Pancreas (tissue), 10 donors: ENCODE measurements at regions not wholly inside any gene's neighbourhood (a gene's known extent, or its start where the extent isn't known, plus 50 kb on each side); places are given as distances from the start of the nearest gene placed in this dataset.
A peak's percentile ranks its signal among the peaks of the same experiment; 100 is the strongest.

Experiments
- ATAC-seq, 4 donors: fragments of 200-7000 bp; cut with Tn5 transposase; one replicate each; pipeline versions ENCODE4 v1.8.0 to v1.9.1; 2020; ENCODE audit warnings: mild to moderate bottlenecking in 4 of 4, moderate library complexity in 4 of 4
- DNase-seq, 6 donors: peaks; one replicate each; pipeline ENCODE4 v3.0.0-alpha.2; 2020
- FAIRE-seq: peaks from 2 replicates; lab custom pipeline; 2012; peaks lifted over from hg19 to GRCh38; lab: Jason Lieb, UNC
- H3K27ac ChIP-seq, 4 donors: fragments of 200-600 bp; sonication (generic); 1 replicate in 3 of 4; 2 replicates in 1 of 4; pipeline versions ENCODE4 v1.5.0 to v1.8.0; 2020
- H3K27me3 ChIP-seq, 4 donors: fragments of 200-600 bp; one replicate each; pipeline ENCODE4 v1.8.0; 2021
- H3K36me3 ChIP-seq, 3 donors: fragments of 200-600 bp; sonication (generic) in 1 of 3; one replicate each; pipeline versions ENCODE4 v1.5.0 to v1.8.0; 2020 to 2021
- H3K4me1 ChIP-seq, 3 donors: fragments of 200-600 bp; one replicate each; pipeline ENCODE4 v1.8.0; 2021
- H3K4me3 ChIP-seq, 4 donors: fragments of 200-600 bp; sonication (generic) in 2 of 4; one replicate each; pipeline versions ENCODE4 v1.5.0 to v1.8.0; 2020 to 2021
- H3K9me3 ChIP-seq, 4 donors: fragments of 200-600 bp; one replicate each; pipeline ENCODE4 v1.8.0; 2021
- WGBS, 2 donors: extraction: QIAGEN DNeasy Blood & Tissue Kit; methylation state at CpG; one replicate each; pipeline ENCODE4 v1.1.7; 2013; 5-methylcytosine and 5-hydroxymethylcytosine counted together
- intact Hi-C, 3 donors: fragments of 100-400 bp; cut with DNase I; formaldehyde crosslinking; loops; one replicate each; pipeline versions ENCODE4 v1.11.1 to v1.14.2; 2022
- TF ChIP-seq, protein P1 (sequence below), 4 donors: fragments of 200-600 bp; sonication (generic) in 3 of 4; IDR thresholded peaks; one replicate each; pipeline versions ENCODE4 v1.5.0 to v1.8.0; 2021; ENCODE audit warnings: antibody characterized with exemption in 4 of 4
- donor health status: healthy with polysubstance abuse.
- donor health status: DM: no; HTN: no; CAD: no; lungs with moderate emphysema.
- donor health status: DM: no; HTN: no; CAD: no.
- donor health status: control.
- donor health status: control.
- donor health status: Bipolar disorder and iron deficiency.
- donor health status: DM: yes; HTN: yes; CAD: no.
- donor health status: DM: no; HTN: no; CAD: no.
- donor health status: DM: no; HTN: no; CAD: no.
- donor health status: DM: yes; HTN: yes; CAD: no.

DNA sequence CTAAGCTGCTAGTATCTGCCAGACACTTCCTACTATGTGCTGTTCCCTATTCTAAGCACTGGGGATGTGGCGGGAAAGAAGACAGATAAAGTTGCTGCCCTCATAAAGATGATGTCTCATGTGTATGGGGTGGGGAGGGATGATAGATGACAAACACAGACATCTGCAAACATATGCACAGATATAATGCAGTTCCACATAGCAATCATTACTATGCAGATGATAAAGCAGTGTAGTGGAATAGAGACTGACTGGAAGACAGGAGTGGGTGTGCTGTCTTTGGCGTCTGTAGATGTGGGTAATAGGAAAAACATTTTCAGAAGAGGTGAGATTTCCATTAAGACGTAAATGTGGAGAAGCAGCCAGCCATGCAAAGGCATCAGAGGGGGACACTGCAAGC lies 243.6 kb downstream of the DPY19L2 start:
- WGBS, 2 donors = 51 to 66% methylated on average over 3 of the region's 3 CpGs
- H3K27ac ChIP-seq = no peak overlapping the region
- H3K36me3 ChIP-seq = no peaks in the 10 kb centered on the region
- intact Hi-C loops = no loop called here
- DNase-seq = no peak
- FAIRE-seq = no peak
- TF ChIP-seq, protein P1, sequence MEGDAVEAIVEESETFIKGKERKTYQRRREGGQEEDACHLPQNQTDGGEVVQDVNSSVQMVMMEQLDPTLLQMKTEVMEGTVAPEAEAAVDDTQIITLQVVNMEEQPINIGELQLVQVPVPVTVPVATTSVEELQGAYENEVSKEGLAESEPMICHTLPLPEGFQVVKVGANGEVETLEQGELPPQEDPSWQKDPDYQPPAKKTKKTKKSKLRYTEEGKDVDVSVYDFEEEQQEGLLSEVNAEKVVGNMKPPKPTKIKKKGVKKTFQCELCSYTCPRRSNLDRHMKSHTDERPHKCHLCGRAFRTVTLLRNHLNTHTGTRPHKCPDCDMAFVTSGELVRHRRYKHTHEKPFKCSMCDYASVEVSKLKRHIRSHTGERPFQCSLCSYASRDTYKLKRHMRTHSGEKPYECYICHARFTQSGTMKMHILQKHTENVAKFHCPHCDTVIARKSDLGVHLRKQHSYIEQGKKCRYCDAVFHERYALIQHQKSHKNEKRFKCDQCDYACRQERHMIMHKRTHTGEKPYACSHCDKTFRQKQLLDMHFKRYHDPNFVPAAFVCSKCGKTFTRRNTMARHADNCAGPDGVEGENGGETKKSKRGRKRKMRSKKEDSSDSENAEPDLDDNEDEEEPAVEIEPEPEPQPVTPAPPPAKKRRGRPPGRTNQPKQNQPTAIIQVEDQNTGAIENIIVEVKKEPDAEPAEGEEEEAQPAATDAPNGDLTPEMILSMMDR (IDR thresholded peaks at IDR 0.05) = no peak
- H3K27me3 ChIP-seq = no peaks in the 10 kb centered on the region
- no peaks in the 10 kb centered on the region for H3K4me1 ChIP-seq
- no peaks in the 10 kb centered on the region for H3K9me3 ChIP-seq
- no peak overlapping the region for H3K4me3 ChIP-seq
- no peak for ATAC-seq

DNA sequence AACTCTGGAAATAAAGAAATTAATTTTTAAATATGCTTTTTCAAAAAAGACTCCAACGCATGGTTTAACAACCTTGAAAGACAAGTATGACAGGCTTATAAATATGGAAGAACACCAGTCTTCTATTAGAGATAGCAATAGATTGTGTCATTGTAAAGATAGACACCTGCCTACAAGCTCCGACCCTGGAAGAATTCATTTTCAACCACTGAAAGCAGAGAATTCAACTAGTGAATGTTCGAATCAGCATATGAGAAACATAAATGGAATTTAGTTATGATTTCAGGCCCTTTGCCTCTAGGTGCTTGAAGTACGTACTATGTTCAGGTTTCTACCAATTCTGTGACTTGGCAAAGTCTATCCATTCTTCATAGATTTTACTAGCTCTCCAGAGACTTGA lies 244.5 kb downstream of the DPY19L2 start:
- H3K36me3 ChIP-seq = no peaks in the 10 kb centered on the region
- ATAC-seq (no peak), FAIRE-seq (no peak), DNase-seq (no peak)
- no peaks in the 10 kb centered on the region for H3K9me3 ChIP-seq
- H3K4me3 ChIP-seq = no peak overlapping the region
- H3K27ac ChIP-seq = no peak overlapping the region
- 59 to 74% methylated on average over 4 of the region's 4 CpGs for WGBS, 2 donors
- H3K27me3 ChIP-seq = no peaks in the 10 kb centered on the region
- intact Hi-C loops = no loop called here
- TF ChIP-seq, protein P1 (IDR thresholded peaks at IDR 0.05) = no peak
- no peaks in the 10 kb centered on the region for H3K4me1 ChIP-seq

DNA sequence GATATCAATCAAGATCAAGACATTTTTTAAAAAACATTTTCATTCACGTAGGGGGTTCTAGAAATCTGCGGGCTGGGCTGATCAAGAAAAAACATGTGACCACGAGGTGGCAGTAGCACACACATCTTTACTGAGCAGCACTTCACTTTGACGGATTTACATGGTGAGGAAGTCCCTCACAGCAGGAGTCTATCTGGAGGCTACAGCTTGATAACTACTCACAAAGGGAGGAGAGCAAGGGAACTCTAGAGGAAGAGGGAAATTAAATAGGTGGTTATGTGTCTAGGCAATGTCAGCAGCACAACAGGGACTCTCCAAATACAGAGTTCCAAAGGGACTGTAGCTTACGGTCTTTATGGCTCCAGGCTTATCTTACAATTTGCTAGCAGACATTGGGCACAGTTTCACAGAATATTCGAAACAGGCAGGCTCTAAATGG lies 248.1 kb downstream of the DPY19L2 start:
- Histone ChIP-seq H3K4me1 (no peaks in the 10 kb centered on the region), H3K4me3 (no peak overlapping the region), H3K27me3 (no peaks in the 10 kb centered on the region), H3K36me3 (no peaks in the 10 kb centered on the region), H3K9me3 (no peaks in the 10 kb centered on the region), H3K27ac (no peak overlapping the region)
- intact Hi-C loops = no loop called here
- TF ChIP-seq, protein P1 (IDR thresholded peaks at IDR 0.05) = peak in 3 of 4 donors; percentile 29 to 31 (median 30)
- FAIRE-seq (no peak), ATAC-seq (peak in 3 of 4 donors; percentile 55 to 77 (median 58)), DNase-seq (peak in 2 of 6 donors; percentile 22 to 25)
- 23 to 25% methylated on average over 6 of the region's 6 CpGs for WGBS, 2 donors

DNA sequence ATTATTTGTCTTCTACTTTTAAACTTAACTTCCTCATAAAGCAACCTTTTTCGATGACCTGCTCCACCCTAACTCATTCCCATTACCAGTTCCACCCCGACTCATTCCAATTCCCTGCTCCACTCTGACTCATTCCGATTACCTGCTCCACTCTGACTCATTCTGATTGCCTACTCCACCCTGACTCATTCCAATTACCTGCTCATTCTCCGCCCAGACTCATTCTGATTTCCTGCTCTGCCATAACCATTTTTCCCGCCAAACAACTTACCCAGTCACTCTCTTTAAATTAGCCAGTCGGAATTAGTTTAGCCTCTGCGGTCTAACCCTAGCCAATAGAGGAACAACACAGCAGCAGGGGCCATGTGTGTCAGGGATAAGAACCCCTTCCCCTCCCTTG lies 249.1 kb downstream of the DPY19L2 start:
- TF ChIP-seq, protein P1 (IDR thresholded peaks at IDR 0.05) = no peak
- no peaks in the 10 kb centered on the region for H3K36me3 ChIP-seq
- FAIRE-seq (no peak), ATAC-seq (no peak), DNase-seq (no peak)
- no peak overlapping the region for H3K27ac ChIP-seq
- no peaks in the 10 kb centered on the region for H3K4me1 ChIP-seq
- H3K4me3 ChIP-seq = no peak overlapping the region
- H3K9me3 ChIP-seq = no peaks in the 10 kb centered on the region
- no peaks in the 10 kb centered on the region for H3K27me3 ChIP-seq
- 74 to 84% methylated on average over 7 of the region's 7 CpGs for WGBS, 2 donors
- intact Hi-C loops = no loop called here

DNA sequence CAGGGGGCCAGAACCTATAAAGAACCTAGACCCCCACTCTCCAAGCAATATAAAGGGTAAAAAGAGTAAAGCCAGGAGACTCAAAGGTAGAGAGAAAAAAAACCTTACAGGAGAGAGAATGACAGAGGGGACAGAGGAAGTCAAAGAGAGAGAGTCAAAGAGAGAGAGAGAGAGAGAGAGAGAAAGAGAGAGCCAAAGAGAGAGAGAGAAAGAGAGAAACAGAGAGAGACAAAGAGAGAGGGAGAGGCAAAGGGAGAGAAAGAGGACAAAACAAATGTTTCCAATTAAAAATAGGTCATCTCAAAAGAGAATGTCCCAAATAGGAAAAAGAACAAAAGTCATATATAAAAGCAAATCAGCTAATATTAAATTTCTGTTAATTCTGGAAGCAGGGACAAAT lies 251.5 kb downstream of the DPY19L2 start:
- TF ChIP-seq, protein P1 (IDR thresholded peaks at IDR 0.05) = no peak
- no peak for FAIRE-seq
- Histone ChIP-seq H3K36me3 (no peaks in the 10 kb centered on the region), H3K9me3 (no peaks in the 10 kb centered on the region), H3K27me3 (no peaks in the 10 kb centered on the region), H3K4me1 (no peaks in the 10 kb centered on the region), H3K4me3 (no peak overlapping the region), H3K27ac (no peak overlapping the region)
- no peak for ATAC-seq
- DNase-seq = no peak
- intact Hi-C loops = no loop called here
